Mucosa of rectum (tissue), 2 donors: ENCODE measurements at regions not wholly inside any gene's neighbourhood (a gene's known extent, or its start where the extent isn't known, plus 50 kb on each side); places are given as distances from the start of the nearest gene placed in this dataset.
"Not testable (repeated sequence)": the region's sequence is repeated elsewhere in the genome, so short reads cannot be mapped to it uniquely, and the experiment has no call there.

ENCODE experiments used
- H3K27ac ChIP-seq, 2 donors: one replicate each; pipeline ENCODE4 v1.7.0; 2013; ENCODE audit warnings: inconsistent platforms in 2 of 2, low read depth in 2 of 2, low read length in 2 of 2
- H3K27me3 ChIP-seq, 2 donors: one replicate each; pipeline ENCODE4 v1.7.0; 2013; ENCODE audit warnings: low read length in 2 of 2; ENCODE audit not compliant: control insufficient read depth in 2 of 2, insufficient read depth in 2 of 2
- H3K36me3 ChIP-seq, 2 donors: one replicate each; pipeline ENCODE4 v1.7.0; 2013; ENCODE audit warnings: low read length in 2 of 2; ENCODE audit not compliant: control insufficient read depth in 2 of 2, insufficient read depth in 2 of 2
- H3K4me1 ChIP-seq, 2 donors: one replicate each; pipeline ENCODE4 v1.7.0; 2013; ENCODE audit warnings: low read length in 2 of 2, mild to moderate bottlenecking in 1 of 2; ENCODE audit not compliant: control insufficient read depth in 2 of 2, insufficient read depth in 2 of 2
- H3K4me3 ChIP-seq, 2 donors: one replicate each; pipeline ENCODE4 v1.7.0; 2013; ENCODE audit warnings: low read length in 2 of 2
- H3K9ac ChIP-seq, 2 donors: one replicate each; pipeline ENCODE4 v1.7.0; 2013; ENCODE audit warnings: low read length in 2 of 2, low read depth in 1 of 2, mild to moderate bottlenecking in 1 of 2
- H3K9me3 ChIP-seq, 2 donors: one replicate each; pipeline ENCODE4 v1.7.0; 2013; ENCODE audit warnings: low read length in 2 of 2; ENCODE audit not compliant: control insufficient read depth in 2 of 2
- donor health status: healthy.
- donor health status: Normal muscosa, but diverticular disease.

DNA sequence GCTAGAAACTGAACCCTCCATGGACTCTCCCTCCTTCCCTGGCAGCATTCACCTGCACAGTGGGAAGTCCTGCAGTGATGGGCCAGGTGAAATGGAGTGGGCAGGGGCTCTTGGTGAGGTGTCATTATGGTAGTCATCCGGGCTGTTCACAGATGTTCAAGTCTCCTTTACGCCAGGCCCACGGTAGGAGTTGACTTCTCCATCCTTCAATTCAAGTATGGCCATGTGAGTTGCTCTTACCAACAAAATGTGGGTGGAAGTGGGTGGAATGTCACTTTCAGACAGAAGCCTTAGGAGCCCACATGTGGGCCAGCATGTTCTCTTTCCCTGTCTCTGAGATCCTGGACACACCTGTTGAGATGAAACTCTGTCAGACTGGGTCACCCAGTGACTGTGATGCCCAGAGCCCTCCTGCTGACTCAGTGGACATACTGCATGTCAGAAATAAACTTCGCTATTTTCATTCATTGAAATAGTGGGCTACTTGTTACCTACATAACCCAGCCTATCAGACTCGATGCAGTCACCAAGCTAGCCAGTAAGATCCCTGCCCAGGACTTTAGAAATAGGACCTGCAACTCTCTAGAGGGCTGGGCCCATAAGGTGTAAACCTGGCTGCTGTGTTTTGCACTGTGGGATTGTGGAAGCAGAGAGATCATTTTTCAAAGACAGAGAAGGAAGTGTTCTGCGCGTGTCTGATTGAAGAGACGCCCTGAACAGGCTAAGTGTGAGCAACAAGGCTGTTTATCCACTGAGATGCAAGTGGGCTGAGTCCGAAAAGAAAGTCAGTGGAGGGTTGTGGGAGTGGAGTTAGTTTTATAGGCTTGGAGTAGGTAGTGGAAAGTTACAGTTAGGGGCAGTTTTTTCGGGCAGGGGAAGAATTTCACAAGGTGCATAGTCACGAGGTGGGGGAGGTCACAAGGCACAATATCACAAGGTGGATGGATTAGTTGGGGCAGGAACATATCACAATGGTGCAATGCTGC, 174.4 kb downstream of the TRIM43 start:
- H3K4me3 ChIP-seq, H3K36me3 ChIP-seq, H3K9ac ChIP-seq, H3K9me3 ChIP-seq, H3K27me3 ChIP-seq, H3K27ac ChIP-seq, H3K4me1 ChIP-seq: not testable (repeated sequence)

DNA sequence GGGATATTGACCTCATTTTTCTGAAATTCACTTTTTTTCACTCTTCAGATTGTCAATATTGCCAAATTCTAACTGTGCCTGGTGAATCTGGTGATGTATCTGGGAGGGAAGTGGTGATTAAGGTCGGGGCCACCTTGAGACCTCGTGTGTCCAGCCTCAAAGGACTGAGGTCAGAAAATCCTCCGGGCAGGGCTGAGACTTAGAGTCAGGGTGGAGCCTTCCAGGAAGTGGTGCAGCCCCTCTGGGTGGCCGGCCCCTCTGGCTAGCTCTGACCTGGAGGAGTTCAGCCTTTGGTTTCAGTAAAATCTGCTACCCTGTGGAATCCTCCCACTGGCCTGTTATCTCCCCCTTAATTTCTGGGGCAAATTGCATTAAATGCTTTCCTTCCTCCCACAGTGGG, 175.7 kb downstream of the TRIM43 start:
- H3K27me3 ChIP-seq, H3K4me1 ChIP-seq, H3K27ac ChIP-seq, H3K36me3 ChIP-seq, H3K9ac ChIP-seq, H3K4me3 ChIP-seq, H3K9me3 ChIP-seq: not testable (repeated sequence)

GRCh38 chr2:95767950-95768349, 176.1 kb downstream of the TRIM43 start:
- H3K27me3 ChIP-seq, H3K4me1 ChIP-seq, H3K9ac ChIP-seq, H3K9me3 ChIP-seq, H3K4me3 ChIP-seq, H3K27ac ChIP-seq, H3K36me3 ChIP-seq: not testable (repeated sequence)

DNA sequence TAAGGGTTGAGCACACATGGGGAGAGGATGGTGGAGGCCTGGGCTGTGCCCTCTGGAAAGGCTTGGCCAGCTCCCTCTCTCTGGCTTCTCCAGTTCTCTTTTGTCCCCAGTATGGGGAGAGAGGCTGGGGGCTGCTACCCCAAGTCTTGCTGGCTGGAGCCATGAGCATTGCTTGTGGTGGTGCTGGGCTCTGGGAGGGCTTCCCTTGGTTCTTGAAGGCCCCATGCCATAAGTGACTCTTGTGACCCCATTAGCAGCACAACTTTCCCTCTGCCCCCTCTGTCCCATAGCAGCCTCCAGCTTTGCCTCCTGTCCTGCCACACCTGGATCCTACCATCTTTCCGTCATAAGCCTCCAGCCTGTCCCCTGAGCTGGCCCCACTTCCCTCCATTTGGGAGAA, 177.5 kb downstream of the TRIM43 start:
- not testable (repeated sequence) for H3K36me3 ChIP-seq, H3K4me3 ChIP-seq, H3K9me3 ChIP-seq, H3K4me1 ChIP-seq, H3K27ac ChIP-seq, H3K27me3 ChIP-seq, H3K9ac ChIP-seq

- not testable (repeated sequence) for H3K27me3 ChIP-seq, H3K4me1 ChIP-seq, H3K9ac ChIP-seq, H3K4me3 ChIP-seq, H3K27ac ChIP-seq, H3K9me3 ChIP-seq, H3K36me3 ChIP-seq
These were observed 178.9 kb downstream of the TRIM43 start for GRCh38 chr2:95770726-95771125.

GRCh38 chr2:95774322-95775192, 182.8 kb downstream of the TRIM43 start:
- H3K9ac ChIP-seq, H3K4me3 ChIP-seq, H3K4me1 ChIP-seq, H3K27me3 ChIP-seq, H3K9me3 ChIP-seq, H3K36me3 ChIP-seq, H3K27ac ChIP-seq: not testable (repeated sequence)

- H3K9ac ChIP-seq, H3K27ac ChIP-seq, H3K27me3 ChIP-seq, H3K4me3 ChIP-seq, H3K9me3 ChIP-seq, H3K4me1 ChIP-seq, H3K36me3 ChIP-seq: not testable (repeated sequence)
These were observed 183.4 kb downstream of the TRIM43 start for GRCh38 chr2:95775193-95775531.
